LNCaP clone FGC (cell line): ENCODE measurements at regions not wholly inside any gene's neighbourhood (a gene's known extent, or its start where the extent isn't known, plus 50 kb on each side); places are given as distances from the start of the nearest gene placed in this dataset.

Experiments used
- DNase-seq: peaks from one replicate; pipeline ENCODE4 v3.0.0-alpha.2; 2011; ENCODE audit warnings: low read depth
- H3K4me3 ChIP-seq: 2 replicates; pipeline ENCODE4 v1.5.1; 2011; ENCODE audit warnings: mild to moderate bottlenecking, low read depth, low read length, control low read depth
- TF ChIP-seq, protein P1 (sequence below): IDR thresholded peaks from 2 replicates; pipeline ENCODE4 v1.5.1; 2012; ENCODE audit warnings: mild to moderate bottlenecking; ENCODE audit not compliant: control insufficient read depth, insufficient read depth; ENCODE audit errors: extremely low read depth

DNA sequence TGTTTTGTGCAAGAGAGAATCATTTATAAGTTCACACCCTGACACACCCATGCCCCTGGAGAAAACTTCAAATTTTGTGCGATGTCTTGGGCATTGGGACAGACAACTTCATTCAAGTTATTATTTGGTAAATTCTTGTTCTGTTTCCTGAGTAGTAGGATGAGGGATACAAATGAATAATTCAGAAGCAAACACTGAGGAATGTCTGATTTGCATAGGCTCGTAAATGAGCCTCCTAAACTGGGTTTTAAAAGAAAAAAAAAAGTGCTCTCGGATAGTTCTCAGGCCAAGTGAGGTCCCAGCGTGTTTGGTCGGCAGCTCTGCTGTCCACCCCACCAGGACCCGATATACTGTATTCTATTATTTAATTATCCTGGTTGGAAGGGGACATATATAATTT, 134.7 kb upstream of the CPM start:
- TF ChIP-seq, protein P1, sequence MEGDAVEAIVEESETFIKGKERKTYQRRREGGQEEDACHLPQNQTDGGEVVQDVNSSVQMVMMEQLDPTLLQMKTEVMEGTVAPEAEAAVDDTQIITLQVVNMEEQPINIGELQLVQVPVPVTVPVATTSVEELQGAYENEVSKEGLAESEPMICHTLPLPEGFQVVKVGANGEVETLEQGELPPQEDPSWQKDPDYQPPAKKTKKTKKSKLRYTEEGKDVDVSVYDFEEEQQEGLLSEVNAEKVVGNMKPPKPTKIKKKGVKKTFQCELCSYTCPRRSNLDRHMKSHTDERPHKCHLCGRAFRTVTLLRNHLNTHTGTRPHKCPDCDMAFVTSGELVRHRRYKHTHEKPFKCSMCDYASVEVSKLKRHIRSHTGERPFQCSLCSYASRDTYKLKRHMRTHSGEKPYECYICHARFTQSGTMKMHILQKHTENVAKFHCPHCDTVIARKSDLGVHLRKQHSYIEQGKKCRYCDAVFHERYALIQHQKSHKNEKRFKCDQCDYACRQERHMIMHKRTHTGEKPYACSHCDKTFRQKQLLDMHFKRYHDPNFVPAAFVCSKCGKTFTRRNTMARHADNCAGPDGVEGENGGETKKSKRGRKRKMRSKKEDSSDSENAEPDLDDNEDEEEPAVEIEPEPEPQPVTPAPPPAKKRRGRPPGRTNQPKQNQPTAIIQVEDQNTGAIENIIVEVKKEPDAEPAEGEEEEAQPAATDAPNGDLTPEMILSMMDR = no peak
- no peak overlapping the region for H3K4me3 ChIP-seq
- DNase-seq = no peak

DNA sequence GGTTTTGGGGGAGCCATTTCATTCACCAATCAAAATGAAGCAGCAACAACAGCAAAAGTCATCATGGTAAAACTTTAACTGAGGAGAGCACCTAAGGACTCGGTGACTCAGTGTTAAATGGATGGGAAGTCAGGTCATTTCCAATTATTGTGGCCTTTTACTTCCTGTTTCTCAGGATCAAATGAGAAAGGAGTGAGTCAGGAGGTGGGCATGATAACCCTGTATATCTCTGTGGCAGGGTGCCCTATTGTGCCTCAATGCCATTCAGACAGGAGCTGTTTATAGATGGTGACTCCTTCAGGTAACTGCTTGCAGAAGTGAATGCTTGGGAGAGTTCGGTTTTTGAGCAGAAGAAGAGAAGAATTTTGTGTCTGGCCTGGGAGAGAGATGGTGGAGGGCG, 135.5 kb upstream of the CPM start:
- H3K4me3 ChIP-seq = no peak overlapping the region
- TF ChIP-seq, protein P1 = no peak
- no peak for DNase-seq

DNA sequence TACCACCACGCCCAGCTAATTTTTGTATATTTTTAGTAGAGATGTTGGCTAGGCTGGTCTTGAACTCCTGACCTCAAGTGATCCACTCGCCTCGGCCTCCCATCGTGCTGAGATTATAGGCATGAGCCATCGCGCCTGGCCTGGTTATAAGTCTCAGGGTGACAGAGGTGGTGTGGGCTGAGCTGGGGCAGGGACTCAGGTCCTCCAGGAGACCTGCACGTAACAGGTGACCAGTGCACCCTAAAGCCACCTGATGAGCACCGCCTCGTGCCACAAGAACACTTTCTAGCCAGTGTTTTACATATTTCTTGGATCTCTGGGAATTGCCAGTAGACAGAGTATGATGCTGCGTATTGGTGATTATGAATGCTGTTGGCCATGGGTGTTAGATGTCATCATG, 136.5 kb upstream of the CPM start:
- TF ChIP-seq, protein P1 = no peak
- DNase-seq = no peak
- no peak overlapping the region for H3K4me3 ChIP-seq

DNA sequence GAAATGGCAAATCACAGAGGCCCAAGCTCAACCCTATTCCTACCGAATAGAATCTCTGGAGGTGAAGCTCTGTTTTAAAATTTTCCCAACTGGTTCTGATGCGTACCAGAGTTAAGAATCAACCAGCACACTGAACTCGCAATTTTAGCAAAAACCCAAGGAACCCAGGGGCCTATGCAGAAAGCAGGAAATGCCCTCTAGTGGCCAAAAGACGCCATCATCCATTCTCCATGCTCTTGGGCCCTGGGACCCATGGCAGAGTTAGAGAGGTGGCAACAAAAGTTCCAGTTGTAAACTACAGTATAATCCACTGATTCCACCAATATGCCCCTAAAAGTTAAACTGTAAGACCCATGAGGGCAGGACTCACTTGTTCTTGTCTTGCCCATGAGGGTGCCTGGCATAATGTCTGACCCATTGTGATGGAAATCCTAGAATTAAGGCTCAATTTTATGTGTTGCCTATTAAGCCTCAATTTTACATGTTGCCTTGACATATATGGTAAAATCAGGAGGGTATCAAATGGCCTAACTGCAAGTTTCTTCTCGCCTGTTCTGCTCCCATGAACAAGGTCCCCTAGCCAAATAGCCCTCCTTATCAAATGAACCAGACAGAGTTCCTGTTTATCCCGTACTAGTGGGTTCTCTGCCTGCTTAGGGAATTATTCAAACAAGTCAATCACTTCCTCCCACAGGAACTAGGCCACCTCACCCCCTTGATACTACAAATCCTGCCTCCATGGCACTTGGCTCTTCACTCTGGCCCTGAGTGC, 137.5 kb upstream of the CPM start:
- TF ChIP-seq, protein P1 = peak; percentile 93
- peak; percentile 23 for DNase-seq
- no peak overlapping the region for H3K4me3 ChIP-seq

DNA sequence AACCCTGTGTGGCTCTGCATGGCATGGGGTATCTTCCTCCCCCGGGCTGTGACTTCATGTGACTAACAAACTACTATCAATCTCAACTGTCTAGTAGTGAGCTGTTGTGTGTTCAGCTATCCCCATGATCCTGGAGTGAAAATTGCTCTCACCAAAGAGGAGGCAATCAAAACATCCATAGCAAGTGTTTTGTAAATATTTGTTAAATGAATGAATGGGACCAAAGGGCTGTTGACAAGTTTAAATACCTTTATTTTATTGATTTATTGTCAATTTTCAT, 138.1 kb upstream of the CPM start:
- TF ChIP-seq, protein P1 = no peak
- no peak for DNase-seq

DNA sequence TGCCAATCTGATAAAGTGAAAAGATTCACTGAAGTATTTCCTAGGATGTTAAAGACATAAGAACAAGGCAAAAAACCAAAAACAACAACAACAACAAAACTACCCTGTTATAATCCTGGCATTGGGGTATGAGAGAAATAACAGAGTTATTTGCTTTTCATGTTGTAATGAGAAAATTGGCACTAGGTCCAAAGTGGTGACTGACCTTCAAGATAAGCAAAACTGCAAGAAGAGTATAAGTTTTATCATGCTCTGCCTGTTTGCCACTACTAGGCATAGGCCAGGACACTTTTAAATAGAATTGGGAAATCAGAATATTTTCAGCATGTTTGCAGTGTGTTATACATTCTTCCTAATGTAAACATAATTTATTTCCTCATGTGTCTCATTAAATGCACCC, 140.1 kb upstream of the CPM start:
- no peak for DNase-seq
- TF ChIP-seq, protein P1 = no peak
- no peak overlapping the region for H3K4me3 ChIP-seq

More for the DNA sequence above, 138.1 kb upstream of the CPM start:
- H3K4me3 ChIP-seq = no peak overlapping the region
